Hindlimb muscle (tissue), 1 donor: ENCODE measurements at regions not wholly inside any gene's neighbourhood (a gene's known extent, or its start where the extent isn't known, plus 50 kb on each side); places are given as distances from the start of the nearest gene placed in this dataset.
A peak's percentile ranks its signal among the peaks of the same experiment; 100 is the strongest.
"Not testable (repeated sequence)": the region's sequence is repeated elsewhere in the genome, so short reads cannot be mapped to it uniquely, and the experiment has no call there.

Experiments
- DNase-seq: peaks from one replicate; pipeline ENCODE4 v3.0.0-alpha.2; 2013

- no peak for DNase-seq
Observed at GRCh38 chr5:127133071-127133470, 59.8 kb upstream of the C5orf63 start.

- DNase-seq = no peak
Observed at GRCh38 chr5:127136908-127137307, 63.6 kb upstream of the C5orf63 start.

GRCh38 chr5:127143722-127144121 lies 70.4 kb upstream of the C5orf63 start:
- DNase-seq = no peak

GRCh38 chr5:127153031-127153430 lies 79.7 kb upstream of the C5orf63 start:
- no peak for DNase-seq

- no peak for DNase-seq
Observed at GRCh38 chr5:127153521-127153920, 80.2 kb upstream of the C5orf63 start.

- DNase-seq = no peak
Observed at GRCh38 chr5:127163750-127164149, 90.4 kb upstream of the C5orf63 start.

- DNase-seq = no peak
Observed at GRCh38 chr5:127170918-127171600, 97.8 kb upstream of the C5orf63 start.

- DNase-seq = no peak
Observed at GRCh38 chr5:127176769-127177168, 103.5 kb upstream of the C5orf63 start.

GRCh38 chr5:127182631-127183030 lies 108.0 kb upstream of the MEGF10 start:
- not testable (repeated sequence) for DNase-seq

GRCh38 chr5:127183332-127183731 lies 107.3 kb upstream of the MEGF10 start:
- DNase-seq = no peak

GRCh38 chr5:127184851-127185250 lies 105.7 kb upstream of the MEGF10 start:
- peak; percentile 25 for DNase-seq

- DNase-seq = no peak
Observed at GRCh38 chr5:127186657-127187056, 103.9 kb upstream of the MEGF10 start.

GRCh38 chr5:127187706-127188105 lies 102.9 kb upstream of the MEGF10 start:
- peak; percentile 30 for DNase-seq

- no peak for DNase-seq
Observed at GRCh38 chr5:127192150-127192549, 98.4 kb upstream of the MEGF10 start.

- no peak for DNase-seq
Observed at GRCh38 chr5:127192836-127193338, 97.7 kb upstream of the MEGF10 start.

- DNase-seq = no peak
Observed at GRCh38 chr5:127196042-127196441, 94.6 kb upstream of the MEGF10 start.

- DNase-seq = not testable (repeated sequence)
Observed at GRCh38 chr5:127197402-127198167, 93.0 kb upstream of the MEGF10 start.

GRCh38 chr5:127202738-127203137 lies 87.9 kb upstream of the MEGF10 start:
- DNase-seq = not testable (repeated sequence)

- DNase-seq = no peak
Observed at GRCh38 chr5:127203818-127204217, 86.8 kb upstream of the MEGF10 start.

- no peak for DNase-seq
Observed at GRCh38 chr5:127205147-127205546, 85.4 kb upstream of the MEGF10 start.

GRCh38 chr5:127206320-127207113 lies 84.1 kb upstream of the MEGF10 start:
- peak; percentile 50 for DNase-seq

GRCh38 chr5:127210042-127210441 lies 80.6 kb upstream of the MEGF10 start:
- DNase-seq = no peak

GRCh38 chr5:127213231-127213630 lies 77.4 kb upstream of the MEGF10 start:
- DNase-seq = no peak
